GM19467 (cell line): ENCODE measurements at regions not wholly inside any gene's neighbourhood (a gene's known extent, or its start where the extent isn't known, plus 50 kb on each side); places are given as distances from the start of the nearest gene placed in this dataset.

Experiments used
- ATAC-seq: cut with Tn5 transposase; IDR thresholded peaks from one replicate; pipeline ENCODE4 v1.9.1; 2021; ENCODE audit warnings: mild to moderate bottlenecking, moderate library complexity; ENCODE audit not compliant: unreplicated experiment

GRCh38 chr21:41633627-41634026 lies 125.7 kb upstream of the TMPRSS2 start:
- no peak for ATAC-seq

GRCh38 chr21:41632748-41633475 lies 125.0 kb upstream of the TMPRSS2 start:
- no peak for ATAC-seq

GRCh38 chr21:41631564-41632461 lies 123.9 kb upstream of the TMPRSS2 start:
- no peak for ATAC-seq

GRCh38 chr21:41630917-41631316 lies 123.0 kb upstream of the TMPRSS2 start:
- ATAC-seq = no peak

GRCh38 chr21:41630249-41630648 lies 122.3 kb upstream of the TMPRSS2 start:
- ATAC-seq = no peak

- no peak for ATAC-seq
Measured at GRCh38 chr21:41628256-41628655, 120.3 kb upstream of the TMPRSS2 start.

- ATAC-seq = no peak
Measured at GRCh38 chr21:41627428-41627827, 119.5 kb upstream of the TMPRSS2 start.

- no peak for ATAC-seq
Measured at GRCh38 chr21:41626021-41626420, 118.1 kb upstream of the TMPRSS2 start.

GRCh38 chr21:41625428-41625827 lies 117.5 kb upstream of the TMPRSS2 start:
- ATAC-seq = no peak

- ATAC-seq = no peak
Measured at GRCh38 chr21:41624674-41625310, 116.8 kb upstream of the TMPRSS2 start.

GRCh38 chr21:41623945-41624344 lies 116.0 kb upstream of the TMPRSS2 start:
- no peak for ATAC-seq

- no peak for ATAC-seq
Measured at GRCh38 chr21:41622831-41623548, 115.0 kb upstream of the TMPRSS2 start.

- no peak for ATAC-seq
Measured at GRCh38 chr21:41622201-41622600, 114.2 kb upstream of the TMPRSS2 start.

GRCh38 chr21:41621513-41621912 lies 113.6 kb upstream of the TMPRSS2 start:
- ATAC-seq = no peak

GRCh38 chr21:41620982-41621381 lies 113.0 kb upstream of the TMPRSS2 start:
- no peak for ATAC-seq

- no peak for ATAC-seq
Measured at GRCh38 chr21:41620541-41620940, 112.6 kb upstream of the TMPRSS2 start.

GRCh38 chr21:41616031-41616591 lies 108.2 kb upstream of the TMPRSS2 start:
- no peak for ATAC-seq

- no peak for ATAC-seq
Measured at GRCh38 chr21:41615613-41616012, 107.7 kb upstream of the TMPRSS2 start.

- ATAC-seq = no peak
Measured at GRCh38 chr21:41614511-41614910, 106.6 kb upstream of the TMPRSS2 start.

- no peak for ATAC-seq
Measured at GRCh38 chr21:41613533-41613909, 105.6 kb upstream of the TMPRSS2 start.
